DND-41 (cell line): ENCODE measurements at regions not wholly inside any gene's neighbourhood (a gene's known extent, or its start where the extent isn't known, plus 50 kb on each side); places are given as distances from the start of the nearest gene placed in this dataset.
"Not testable (repeated sequence)": the region's sequence is repeated elsewhere in the genome, so short reads cannot be mapped to it uniquely, and the experiment has no call there.

Experiments
- ATAC-seq: fragments of 200-7000 bp; cut with Tn5 transposase; 3 replicates; pipeline ENCODE4 v1.9.1; 2021; ENCODE audit warnings: low read depth; ENCODE audit not compliant: insufficient read depth
- DNase-seq: peaks from one replicate; pipeline ENCODE4 v3.0.0-alpha.2; 2020
- H2AFZ ChIP-seq: 2 replicates; pipeline ENCODE4 v1.6.0; 2012; ENCODE audit warnings: low read depth, low read length
- H3K27ac ChIP-seq: 2 replicates; pipeline ENCODE4 v1.5.1; 2012; ENCODE audit warnings: low read length, inconsistent platforms
- H3K27me3 ChIP-seq: fragments of 200-600 bp; sonication (generic); 2 replicates; pipeline ENCODE4 v1.6.0; 2012; ENCODE audit warnings: low read length, mild to moderate bottlenecking, inconsistent platforms; ENCODE audit not compliant: insufficient read depth, poor library complexity
- H3K36me3 ChIP-seq: 2 replicates; pipeline ENCODE4 v1.5.1; 2012; ENCODE audit warnings: low read length, inconsistent platforms; ENCODE audit not compliant: insufficient read depth
- H3K4me1 ChIP-seq: 2 replicates; pipeline ENCODE4 v1.5.1; 2012; ENCODE audit warnings: mild to moderate bottlenecking, low read length; ENCODE audit not compliant: insufficient read depth
- H3K4me2 ChIP-seq: 2 replicates; pipeline ENCODE4 v1.6.0; 2012; ENCODE audit warnings: mild to moderate bottlenecking, moderate library complexity, low read length, inconsistent platforms; ENCODE audit not compliant: insufficient read depth
- H3K4me3 ChIP-seq, 2 experiments: fragments of 200-600 bp in 1 of 2; shearing (Covaris generic) in 1 of 2; 2 replicates each; pipeline ENCODE4 v1.5.1; 2012 to 2016; ENCODE audit warnings: inconsistent platforms in 2 of 2, low read length in 2 of 2, mild to moderate bottlenecking in 2 of 2, low read depth in 1 of 2, moderate library complexity in 1 of 2
- H3K79me2 ChIP-seq: 2 replicates; pipeline ENCODE4 v1.6.0; 2012; ENCODE audit warnings: low read length, inconsistent platforms; ENCODE audit not compliant: insufficient read depth
- H3K9ac ChIP-seq: 2 replicates; pipeline ENCODE4 v1.6.0; 2012; ENCODE audit warnings: low read depth, mild to moderate bottlenecking, inconsistent platforms, low read length, moderate library complexity
- H3K9me3 ChIP-seq: 2 replicates; pipeline ENCODE4 v1.5.1; 2012; ENCODE audit warnings: low read length, moderate library complexity, mild to moderate bottlenecking, inconsistent platforms; ENCODE audit not compliant: insufficient read depth, severe bottlenecking
- H4K20me1 ChIP-seq: 2 replicates; pipeline ENCODE4 v1.6.0; 2012; ENCODE audit warnings: low read length; ENCODE audit not compliant: insufficient read depth
- EZH2 ChIP-seq: IDR thresholded peaks from 3 replicates; pipeline ENCODE4 v1.6.1; 2012; ENCODE audit warnings: borderline replicate concordance, low read depth, mild to moderate bottlenecking, moderate library complexity, low read length, inconsistent platforms; ENCODE audit not compliant: severe bottlenecking
- TF ChIP-seq, protein P1 (sequence below): IDR thresholded peaks from 2 replicates; pipeline ENCODE4 v1.5.1; 2012; ENCODE audit warnings: borderline replicate concordance, low read length, moderate library complexity, mild to moderate bottlenecking; ENCODE audit not compliant: poor library complexity, severe bottlenecking; ENCODE audit errors: extremely low read depth

- ATAC-seq (no peak), DNase-seq (no peak)
- H3K27me3 ChIP-seq: no peaks in the 10 kb centered on the region
- H3K36me3 ChIP-seq: no peaks in the 10 kb centered on the region
- no peaks in the 10 kb centered on the region for H4K20me1 ChIP-seq
- H3K4me2 ChIP-seq: no peak overlapping the region
- no peak overlapping the region for H2AFZ ChIP-seq
- no peak overlapping the region for H3K27ac ChIP-seq
- TF ChIP-seq, protein P1, sequence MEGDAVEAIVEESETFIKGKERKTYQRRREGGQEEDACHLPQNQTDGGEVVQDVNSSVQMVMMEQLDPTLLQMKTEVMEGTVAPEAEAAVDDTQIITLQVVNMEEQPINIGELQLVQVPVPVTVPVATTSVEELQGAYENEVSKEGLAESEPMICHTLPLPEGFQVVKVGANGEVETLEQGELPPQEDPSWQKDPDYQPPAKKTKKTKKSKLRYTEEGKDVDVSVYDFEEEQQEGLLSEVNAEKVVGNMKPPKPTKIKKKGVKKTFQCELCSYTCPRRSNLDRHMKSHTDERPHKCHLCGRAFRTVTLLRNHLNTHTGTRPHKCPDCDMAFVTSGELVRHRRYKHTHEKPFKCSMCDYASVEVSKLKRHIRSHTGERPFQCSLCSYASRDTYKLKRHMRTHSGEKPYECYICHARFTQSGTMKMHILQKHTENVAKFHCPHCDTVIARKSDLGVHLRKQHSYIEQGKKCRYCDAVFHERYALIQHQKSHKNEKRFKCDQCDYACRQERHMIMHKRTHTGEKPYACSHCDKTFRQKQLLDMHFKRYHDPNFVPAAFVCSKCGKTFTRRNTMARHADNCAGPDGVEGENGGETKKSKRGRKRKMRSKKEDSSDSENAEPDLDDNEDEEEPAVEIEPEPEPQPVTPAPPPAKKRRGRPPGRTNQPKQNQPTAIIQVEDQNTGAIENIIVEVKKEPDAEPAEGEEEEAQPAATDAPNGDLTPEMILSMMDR: no peak
- TF ChIP-seq EZH2: no peak
- no peak overlapping the region for H3K4me3 ChIP-seq
- H3K4me1 ChIP-seq: no peaks in the 10 kb centered on the region
- no peak overlapping the region for H3K9ac ChIP-seq
- H3K9me3 ChIP-seq: no peaks in the 10 kb centered on the region
- H3K79me2 ChIP-seq: no peaks in the 10 kb centered on the region
Measured at GRCh38 chr9:29422438-29422837, 1849.2 kb upstream of the C9orf72 start.

GRCh38 chr9:29432191-29432590, 1858.9 kb upstream of the C9orf72 start:
- no peak overlapping the region for H3K4me2 ChIP-seq
- H3K79me2 ChIP-seq: no peaks in the 10 kb centered on the region
- no peak overlapping the region for H3K9ac ChIP-seq
- H3K4me3 ChIP-seq: no peak overlapping the region
- no peaks in the 10 kb centered on the region for H3K36me3 ChIP-seq
- H3K27me3 ChIP-seq: no peaks in the 10 kb centered on the region
- H4K20me1 ChIP-seq: no peaks in the 10 kb centered on the region
- no peaks in the 10 kb centered on the region for H3K4me1 ChIP-seq
- no peaks in the 10 kb centered on the region for H3K9me3 ChIP-seq
- no peak for TF ChIP-seq EZH2
- TF ChIP-seq, protein P1: no peak
- DNase-seq (no peak), ATAC-seq (no peak)
- H3K27ac ChIP-seq: no peak overlapping the region
- no peak overlapping the region for H2AFZ ChIP-seq

GRCh38 chr9:29432656-29433055, 1859.4 kb upstream of the C9orf72 start:
- not testable (repeated sequence) for H3K4me3 ChIP-seq, H3K9ac ChIP-seq, H3K27ac ChIP-seq, H3K36me3 ChIP-seq, H3K4me2 ChIP-seq, ATAC-seq, DNase-seq, H3K27me3 ChIP-seq, H3K4me1 ChIP-seq, H3K79me2 ChIP-seq, H4K20me1 ChIP-seq, H3K9me3 ChIP-seq, H2AFZ ChIP-seq

DNA sequence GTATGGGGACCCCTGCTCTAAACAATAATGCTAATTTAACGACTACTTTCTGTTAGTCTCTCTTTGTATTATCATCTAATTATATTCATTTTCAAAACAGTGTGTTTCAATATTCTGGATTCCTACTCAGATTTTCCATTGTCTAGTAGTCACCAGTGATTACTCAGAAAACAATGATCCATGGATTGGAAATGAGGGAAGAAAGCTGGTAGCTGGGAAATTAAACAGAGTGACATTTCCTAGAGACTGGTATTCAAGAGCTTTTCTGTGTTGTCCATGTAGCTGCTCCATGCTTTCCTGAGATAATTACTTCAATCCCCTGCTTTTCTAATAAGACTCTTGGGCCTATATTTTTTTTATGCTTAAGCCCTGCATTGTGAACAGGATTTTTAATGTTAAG, 1862.1 kb upstream of the C9orf72 start:
- Histone ChIP-seq H2AFZ (no peak overlapping the region), H3K4me1 (no peaks in the 10 kb centered on the region), H3K4me3 (no peak overlapping the region), H3K36me3 (no peaks in the 10 kb centered on the region), H3K4me2 (no peak overlapping the region), H3K27ac (no peak overlapping the region), H3K27me3 (no peaks in the 10 kb centered on the region), H3K79me2 (no peaks in the 10 kb centered on the region), H4K20me1 (no peaks in the 10 kb centered on the region), H3K9ac (no peak overlapping the region), H3K9me3 (no peaks in the 10 kb centered on the region)
- ATAC-seq (no peak), DNase-seq (no peak)
- TF ChIP-seq, protein P1: no peak
- no peak for TF ChIP-seq EZH2
